GM10266 (cell line): ENCODE measurements at regions not wholly inside any gene's neighbourhood (a gene's known extent, or its start where the extent isn't known, plus 50 kb on each side); places are given as distances from the start of the nearest gene placed in this dataset.

Experiments
- DNase-seq: peaks from one replicate; pipeline ENCODE4 v3.0.0; 2012; ENCODE audit errors: extremely low spot score
- TF ChIP-seq, protein P1 (sequence below): IDR thresholded peaks from 2 replicates; pipeline ENCODE4 v1.5.1; 2012; ENCODE audit warnings: mild to moderate bottlenecking, low read depth; ENCODE audit not compliant: control insufficient read depth, insufficient read depth; ENCODE audit errors: missing control alignments

DNA sequence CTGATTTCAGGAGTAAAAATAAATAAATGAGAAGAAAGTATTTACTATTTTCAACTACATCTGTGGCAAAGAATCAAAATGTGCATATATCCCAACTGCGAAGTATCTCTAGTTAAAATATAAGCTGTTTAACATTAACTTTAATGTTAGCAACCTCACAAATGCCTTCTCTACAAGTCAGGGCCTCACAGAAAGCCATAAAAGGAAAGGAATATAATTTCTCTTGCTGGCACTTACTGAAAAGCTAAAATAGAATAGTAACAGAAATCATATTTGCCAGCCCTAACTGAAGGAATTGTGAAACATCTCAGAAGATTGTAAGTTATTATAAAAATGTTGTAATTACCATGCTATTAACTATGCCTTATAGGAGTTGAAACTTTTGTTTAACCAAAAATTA is 65.1 kb upstream of the MBNL1 start:
- no peak for DNase-seq
- TF ChIP-seq, protein P1, sequence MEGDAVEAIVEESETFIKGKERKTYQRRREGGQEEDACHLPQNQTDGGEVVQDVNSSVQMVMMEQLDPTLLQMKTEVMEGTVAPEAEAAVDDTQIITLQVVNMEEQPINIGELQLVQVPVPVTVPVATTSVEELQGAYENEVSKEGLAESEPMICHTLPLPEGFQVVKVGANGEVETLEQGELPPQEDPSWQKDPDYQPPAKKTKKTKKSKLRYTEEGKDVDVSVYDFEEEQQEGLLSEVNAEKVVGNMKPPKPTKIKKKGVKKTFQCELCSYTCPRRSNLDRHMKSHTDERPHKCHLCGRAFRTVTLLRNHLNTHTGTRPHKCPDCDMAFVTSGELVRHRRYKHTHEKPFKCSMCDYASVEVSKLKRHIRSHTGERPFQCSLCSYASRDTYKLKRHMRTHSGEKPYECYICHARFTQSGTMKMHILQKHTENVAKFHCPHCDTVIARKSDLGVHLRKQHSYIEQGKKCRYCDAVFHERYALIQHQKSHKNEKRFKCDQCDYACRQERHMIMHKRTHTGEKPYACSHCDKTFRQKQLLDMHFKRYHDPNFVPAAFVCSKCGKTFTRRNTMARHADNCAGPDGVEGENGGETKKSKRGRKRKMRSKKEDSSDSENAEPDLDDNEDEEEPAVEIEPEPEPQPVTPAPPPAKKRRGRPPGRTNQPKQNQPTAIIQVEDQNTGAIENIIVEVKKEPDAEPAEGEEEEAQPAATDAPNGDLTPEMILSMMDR = no peak

- TF ChIP-seq, protein P1 = no peak
- no peak for DNase-seq
These were observed 64.5 kb upstream of the MBNL1 start for GRCh38 chr3:152204218-152204617.

- no peak for DNase-seq
- TF ChIP-seq, protein P1 = no peak
These were observed 63.6 kb upstream of the MBNL1 start for GRCh38 chr3:152205097-152205593.

GRCh38 chr3:152206243-152206760 is 62.4 kb upstream of the MBNL1 start:
- TF ChIP-seq, protein P1 = no peak
- DNase-seq = no peak

DNA sequence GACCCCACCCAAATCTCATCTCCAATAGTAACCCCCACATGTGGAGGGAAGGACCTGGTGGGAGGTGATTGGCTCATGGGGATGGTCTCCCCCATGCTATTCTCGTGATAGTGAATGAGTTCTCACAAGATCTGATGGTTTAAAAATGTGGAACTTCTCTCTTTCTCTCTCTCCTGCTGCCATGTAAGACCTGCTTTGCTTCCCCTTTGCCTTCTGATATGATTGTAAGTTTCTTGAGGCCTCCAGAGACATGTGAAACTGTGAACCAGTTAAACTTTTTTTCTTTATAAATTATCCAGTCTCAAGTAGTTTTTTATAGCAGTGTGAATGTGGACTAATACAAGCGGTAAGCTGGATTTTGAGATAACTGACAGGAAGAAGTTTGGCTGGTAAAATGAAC is 60.3 kb upstream of the MBNL1 start:
- DNase-seq = no peak
- TF ChIP-seq, protein P1 = no peak

GRCh38 chr3:152209060-152209459 is 59.7 kb upstream of the MBNL1 start:
- no peak for DNase-seq
- TF ChIP-seq, protein P1 = no peak

DNA sequence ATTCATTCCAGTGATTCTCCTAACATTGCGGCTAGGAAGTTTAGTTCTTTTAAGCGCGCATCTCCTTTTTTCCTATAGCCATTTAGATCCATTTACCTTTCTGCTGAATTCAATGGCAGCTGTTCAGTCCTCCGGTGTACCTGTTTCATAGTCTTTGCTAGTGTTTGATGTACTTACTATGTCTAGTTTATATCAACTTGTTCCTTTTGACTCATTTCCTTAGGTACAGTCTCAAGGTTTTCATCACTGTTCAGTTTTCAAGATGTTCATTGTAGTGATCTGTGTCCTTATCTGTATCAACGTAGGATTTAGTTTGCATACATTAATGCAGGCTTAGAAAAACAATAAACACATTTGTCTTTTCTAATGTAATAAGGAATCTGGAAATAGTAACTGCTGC is 59.0 kb upstream of the MBNL1 start:
- DNase-seq = no peak
- TF ChIP-seq, protein P1 = no peak
